ENCODE measurements at regions not wholly inside any gene's neighbourhood (a gene's known extent, or its start where the extent isn't known, plus 50 kb on each side); places are given as distances from the start of the nearest gene placed in this dataset.

GRCh38 chr5:62124266-62124665 lies 181.7 kb upstream of the KIF2A start:
- no peaks in the 10 kb centered on the region for H3K36me3 ChIP-seq (ENCODE audit: insufficient read depth, low read length)
- no peaks in the 10 kb centered on the region; the same call in 1 of the 2 replicates for H3K4me1 ChIP-seq (ENCODE audit: insufficient read depth, low read length)
- H3K27me3 ChIP-seq (ENCODE audit: insufficient read depth, low read length) = no peaks in the 10 kb centered on the region
- no peak overlapping the region for H3K9ac ChIP-seq (ENCODE audit: low read depth, low read length)
- no peaks in the 10 kb centered on the region for H3K9me3 ChIP-seq (ENCODE audit: insufficient read depth, low read depth, low read length)
- WGBS = 73% methylated on average over 6 of the region's 6 CpGs
- no peak overlapping the region for H3K27ac ChIP-seq (ENCODE audit: low read depth, low read length)
- H3K4me3 ChIP-seq (ENCODE audit: low read length) = no peak overlapping the region

- WGBS = 86% methylated on average over 2 of the region's 2 CpGs
- Histone ChIP-seq H3K27ac (ENCODE audit: low read depth, low read length) (no peak overlapping the region), H3K4me1 (ENCODE audit: insufficient read depth, low read length) (no peaks in the 10 kb centered on the region; the same call in 1 of the 2 replicates)
These were observed 179.9 kb upstream of the KIF2A start for GRCh38 chr5:62126090-62126489.

GRCh38 chr5:62127098-62127736 lies 178.8 kb upstream of the KIF2A start:
- no peak overlapping the region for H3K4me3 ChIP-seq (ENCODE audit: low read length)
- no peaks in the 10 kb centered on the region; the same call in 1 of the 2 replicates for H3K4me1 ChIP-seq (ENCODE audit: insufficient read depth, low read length)
- H3K9ac ChIP-seq (ENCODE audit: low read depth, low read length) = no peak overlapping the region
- no peak overlapping the region for H3K27ac ChIP-seq (ENCODE audit: low read depth, low read length)
- no peaks in the 10 kb centered on the region for H3K27me3 ChIP-seq (ENCODE audit: insufficient read depth, low read length)
- 93% methylated on average over 2 of the region's 2 CpGs for WGBS
- no peaks in the 10 kb centered on the region for H3K36me3 ChIP-seq (ENCODE audit: insufficient read depth, low read length)
- H3K9me3 ChIP-seq (ENCODE audit: insufficient read depth, low read depth, low read length) = no peaks in the 10 kb centered on the region

More at GRCh38 chr5:62126090-62126489, 179.9 kb upstream of the KIF2A start:
- Histone ChIP-seq H3K27me3 (ENCODE audit: insufficient read depth, low read length) (no peaks in the 10 kb centered on the region), H3K9ac (ENCODE audit: low read depth, low read length) (no peak overlapping the region), H3K4me3 (ENCODE audit: low read length) (no peak overlapping the region), H3K9me3 (ENCODE audit: insufficient read depth, low read depth, low read length) (no peaks in the 10 kb centered on the region), H3K36me3 (ENCODE audit: insufficient read depth, low read length) (no peaks in the 10 kb centered on the region)

GRCh38 chr5:62130107-62130506 lies 175.9 kb upstream of the KIF2A start:
- peaks cover 4% of the 10 kb centered on the region; the same call in 1 of the 2 replicates for H3K9me3 ChIP-seq (ENCODE audit: insufficient read depth, low read depth, low read length)
- no peaks in the 10 kb centered on the region for H3K27me3 ChIP-seq (ENCODE audit: insufficient read depth, low read length)
- H3K27ac ChIP-seq (ENCODE audit: low read depth, low read length) = no peak overlapping the region
- 91% methylated on average over 3 of the region's 3 CpGs for WGBS
- no peaks in the 10 kb centered on the region for H3K36me3 ChIP-seq (ENCODE audit: insufficient read depth, low read length)
- no peaks in the 10 kb centered on the region for H3K4me1 ChIP-seq (ENCODE audit: insufficient read depth, low read length)
- H3K4me3 ChIP-seq (ENCODE audit: low read length) = no peak overlapping the region
- no peak overlapping the region for H3K9ac ChIP-seq (ENCODE audit: low read depth, low read length)

GRCh38 chr5:62132276-62132675 lies 173.7 kb upstream of the KIF2A start:
- Histone ChIP-seq H3K27ac (ENCODE audit: low read depth, low read length) (no peak overlapping the region), H3K4me1 (ENCODE audit: insufficient read depth, low read length) (peaks cover 4% of the 10 kb centered on the region; the same call in 1 of the 2 replicates), H3K9ac (ENCODE audit: low read depth, low read length) (no peak overlapping the region), H3K4me3 (ENCODE audit: low read length) (no peak overlapping the region), H3K27me3 (ENCODE audit: insufficient read depth, low read length) (no peaks in the 10 kb centered on the region), H3K36me3 (ENCODE audit: insufficient read depth, low read length) (no peaks in the 10 kb centered on the region), H3K9me3 (ENCODE audit: insufficient read depth, low read depth, low read length) (peaks cover 4% of the 10 kb centered on the region; the same call in 1 of the 2 replicates)
- no CpG with 5 or more reads among the region's 1 CpG for WGBS

- H3K9me3 ChIP-seq (ENCODE audit: insufficient read depth, low read depth, low read length) = peaks cover 4% of the 10 kb centered on the region; the same call in 1 of the 2 replicates
- no peak overlapping the region for H3K27ac ChIP-seq (ENCODE audit: low read depth, low read length)
- H3K4me3 ChIP-seq (ENCODE audit: low read length) = no peak overlapping the region
- no peaks in the 10 kb centered on the region for H3K36me3 ChIP-seq (ENCODE audit: insufficient read depth, low read length)
- peaks cover 9% of the 10 kb centered on the region for H3K4me1 ChIP-seq (ENCODE audit: insufficient read depth, low read length)
- WGBS = 100% methylated on average over 1 of the region's 1 CpG
- H3K27me3 ChIP-seq (ENCODE audit: insufficient read depth, low read length) = no peaks in the 10 kb centered on the region
- no peak overlapping the region for H3K9ac ChIP-seq (ENCODE audit: low read depth, low read length)
These were observed 172.6 kb upstream of the KIF2A start for GRCh38 chr5:62133426-62133825.

GRCh38 chr5:62134811-62135210 lies 171.2 kb upstream of the KIF2A start:
- Histone ChIP-seq H3K27me3 (ENCODE audit: insufficient read depth, low read length) (no peaks in the 10 kb centered on the region), H3K9ac (ENCODE audit: low read depth, low read length) (no peak overlapping the region), H3K36me3 (ENCODE audit: insufficient read depth, low read length) (no peaks in the 10 kb centered on the region), H3K4me3 (ENCODE audit: low read length) (no peak overlapping the region), H3K27ac (ENCODE audit: low read depth, low read length) (no peak overlapping the region), H3K9me3 (ENCODE audit: insufficient read depth, low read depth, low read length) (peaks cover 4% of the 10 kb centered on the region; the same call in 1 of the 2 replicates), H3K4me1 (ENCODE audit: insufficient read depth, low read length) (peaks cover 23% of the 10 kb centered on the region)
- WGBS = 87% methylated on average over 3 of the region's 3 CpGs

GRCh38 chr5:62137628-62138027 lies 168.4 kb upstream of the KIF2A start:
- no peak overlapping the region for H3K4me3 ChIP-seq (ENCODE audit: low read length)
- 95% methylated on average over 2 of the region's 2 CpGs for WGBS
- H3K9me3 ChIP-seq (ENCODE audit: insufficient read depth, low read depth, low read length) = peaks cover 4% of the 10 kb centered on the region; the same call in 1 of the 2 replicates
- H3K27me3 ChIP-seq (ENCODE audit: insufficient read depth, low read length) = no peaks in the 10 kb centered on the region
- no peaks in the 10 kb centered on the region for H3K36me3 ChIP-seq (ENCODE audit: insufficient read depth, low read length)
- H3K4me1 ChIP-seq (ENCODE audit: insufficient read depth, low read length) = peaks cover 29% of the 10 kb centered on the region
- no peak overlapping the region for H3K27ac ChIP-seq (ENCODE audit: low read depth, low read length)
- no peak overlapping the region for H3K9ac ChIP-seq (ENCODE audit: low read depth, low read length)

- H3K27ac ChIP-seq (ENCODE audit: low read depth, low read length) = no peak overlapping the region
- H3K9ac ChIP-seq (ENCODE audit: low read depth, low read length) = no peak overlapping the region
- no peak overlapping the region for H3K4me3 ChIP-seq (ENCODE audit: low read length)
- 36% methylated on average over 7 of the region's 7 CpGs for WGBS
- H3K36me3 ChIP-seq (ENCODE audit: insufficient read depth, low read length) = no peaks in the 10 kb centered on the region
- H3K9me3 ChIP-seq (ENCODE audit: insufficient read depth, low read depth, low read length) = no peaks in the 10 kb centered on the region
- no peaks in the 10 kb centered on the region for H3K27me3 ChIP-seq (ENCODE audit: insufficient read depth, low read length)
- peaks cover 38% of the 10 kb centered on the region for H3K4me1 ChIP-seq (ENCODE audit: insufficient read depth, low read length)
These were observed 167.4 kb upstream of the KIF2A start for GRCh38 chr5:62138607-62139006.

- no peak overlapping the region for H3K9ac ChIP-seq (ENCODE audit: low read depth, low read length)
- no peaks in the 10 kb centered on the region for H3K36me3 ChIP-seq (ENCODE audit: insufficient read depth, low read length)
- H3K9me3 ChIP-seq (ENCODE audit: insufficient read depth, low read depth, low read length) = no peaks in the 10 kb centered on the region
- 86% methylated on average over 2 of the region's 2 CpGs for WGBS
- no peak overlapping the region for H3K27ac ChIP-seq (ENCODE audit: low read depth, low read length)
- no peak overlapping the region for H3K4me3 ChIP-seq (ENCODE audit: low read length)
- H3K27me3 ChIP-seq (ENCODE audit: insufficient read depth, low read length) = no peaks in the 10 kb centered on the region
- H3K4me1 ChIP-seq (ENCODE audit: insufficient read depth, low read length) = peaks cover 47% of the 10 kb centered on the region
These were observed 166.3 kb upstream of the KIF2A start for GRCh38 chr5:62139741-62140140.

- Histone ChIP-seq H3K4me3 (ENCODE audit: low read length) (no peak overlapping the region), H3K27ac (ENCODE audit: low read depth, low read length) (no peak overlapping the region), H3K9me3 (ENCODE audit: insufficient read depth, low read depth, low read length) (no peaks in the 10 kb centered on the region; the same call in 1 of the 2 replicates), H3K36me3 (ENCODE audit: insufficient read depth, low read length) (no peaks in the 10 kb centered on the region), H3K9ac (ENCODE audit: low read depth, low read length) (no peak overlapping the region), H3K27me3 (ENCODE audit: insufficient read depth, low read length) (no peaks in the 10 kb centered on the region), H3K4me1 (ENCODE audit: insufficient read depth, low read length) (peaks cover 42% of the 10 kb centered on the region)
- 65% methylated on average over 4 of the region's 4 CpGs for WGBS
These were observed 163.7 kb upstream of the KIF2A start for GRCh38 chr5:62142351-62142750.
